Natural killer cell (primary cell): ENCODE measurements at regions not wholly inside any gene's neighbourhood (a gene's known extent, or its start where the extent isn't known, plus 50 kb on each side); places are given as distances from the start of the nearest gene placed in this dataset.

Experiments used
- ATAC-seq, 3 donors: fragments of 150-1000 bp in 2 of 3; fragments of 200-7000 bp in 1 of 3; cut with Tn5 transposase; 1 replicate in 1 of 3; 2 replicates in 2 of 3; pipeline ENCODE4 v1.10.0; 2021; ENCODE audit warnings: mild to moderate bottlenecking in 2 of 3, moderate library complexity in 2 of 3
- DNase-seq, 2 donors: peaks; one replicate each; pipeline versions ENCODE4 v3.0.0 to v3.0.0-alpha.2; 2013 to 2021; ENCODE audit warnings: mixed read lengths in 1 of 2
- H3K27ac ChIP-seq: one replicate; pipeline ENCODE4 v1.5.1; 2013; ENCODE audit warnings: mild to moderate bottlenecking, low read length
- H3K27me3 ChIP-seq: one replicate; pipeline ENCODE4 v1.6.1; 2013; ENCODE audit warnings: low read length; ENCODE audit not compliant: control insufficient read depth, insufficient read depth
- H3K36me3 ChIP-seq: one replicate; pipeline ENCODE4 v1.6.1; 2013; ENCODE audit warnings: low read length; ENCODE audit not compliant: control insufficient read depth, insufficient read depth
- H3K4me1 ChIP-seq: one replicate; pipeline ENCODE4 v1.6.1; 2013; ENCODE audit warnings: low read length; ENCODE audit not compliant: control insufficient read depth, insufficient read depth
- H3K4me3 ChIP-seq: one replicate; pipeline ENCODE4 v1.5.1; 2013; ENCODE audit warnings: low read length
- H3K9me3 ChIP-seq: one replicate; pipeline ENCODE4 v1.6.1; 2013; ENCODE audit warnings: low read length; ENCODE audit not compliant: control insufficient read depth, insufficient read depth
- H3K27ac Mint-ChIP-seq, 2 donors: one replicate each; pipeline ENCODE4 v1.8.0; 2022; ENCODE audit warnings: mild to moderate bottlenecking in 2 of 2, mixed read lengths in 2 of 2, moderate library complexity in 1 of 2
- H3K27me3 Mint-ChIP-seq, 2 donors: one replicate each; pipeline ENCODE4 v1.8.0; 2022; ENCODE audit warnings: low read depth in 2 of 2, mixed read lengths in 2 of 2
- H3K36me3 Mint-ChIP-seq: one replicate; pipeline ENCODE4 v1.8.0; 2022; ENCODE audit warnings: mixed read lengths
- H3K4me1 Mint-ChIP-seq, 2 donors: one replicate each; pipeline ENCODE4 v1.8.0; 2022; ENCODE audit warnings: mixed read lengths in 2 of 2
- H3K4me3 Mint-ChIP-seq: one replicate; pipeline ENCODE4 v1.8.0; 2022; ENCODE audit warnings: mild to moderate bottlenecking, moderate library complexity, mixed read lengths
- H3K9me3 Mint-ChIP-seq, 2 donors: one replicate each; pipeline ENCODE4 v1.8.0; 2022; ENCODE audit warnings: mixed read lengths in 2 of 2
- CTCF ChIP-seq: fragments of 200-600 bp; IDR thresholded peaks from one replicate; pipeline ENCODE4 v1.8.0; 2022; ENCODE audit warnings: antibody characterized with exemption
- WGBS: methylation state at CpG from one replicate; pipeline ENCODE4 v1.1.7; 2013; ENCODE audit warnings: missing lambda C conversion rate; ENCODE audit not compliant: insufficient coverage; 5-methylcytosine and 5-hydroxymethylcytosine counted together
- intact Hi-C: fragments of 100-400 bp; cut with micrococcal nuclease; formaldehyde crosslinking; loops from one replicate; pipeline ENCODE4 v1.14.2; 2022

GRCh38 chr4:54395013-54395527 is 166.0 kb downstream of the PDGFRA start:
- Mint-ChIP-seq H3K9me3 (no peaks in the 10 kb centered on the region), H3K36me3 (no peaks in the 10 kb centered on the region), H3K27me3 (no peaks in the 10 kb centered on the region), H3K4me3 (no peak overlapping the region), H3K4me1 (peaks cover 0 to 8% of the 10 kb centered on the region in 2 donors), H3K27ac (no peak overlapping the region)
- no peak overlapping the region for H3K27ac ChIP-seq
- ATAC-seq (peak in 1 of 3 donors; percentile 40), DNase-seq (no peak)
- no peaks in the 10 kb centered on the region for H3K36me3 ChIP-seq
- no peak overlapping the region for H3K4me3 ChIP-seq
- peaks cover 14% of the 10 kb centered on the region for H3K4me1 ChIP-seq
- no peak for TF ChIP-seq CTCF
- 54% methylated on average over 3 of the region's 3 CpGs for WGBS
- no peaks in the 10 kb centered on the region for H3K9me3 ChIP-seq
- intact Hi-C loops: no loop called here
- H3K27me3 ChIP-seq: no peaks in the 10 kb centered on the region

- 82% methylated on average over 1 of the region's 1 CpG for whole genome bisulfite sequencing
- Histone ChIP-seq H3K36me3 (no peaks in the 10 kb centered on the region), H3K4me1 (peaks cover 3% of the 10 kb centered on the region), H3K9me3 (no peaks in the 10 kb centered on the region), H3K27me3 (no peaks in the 10 kb centered on the region), H3K4me3 (no peak overlapping the region), H3K27ac (no peak overlapping the region)
- Mint-ChIP-seq H3K27me3 (no peaks in the 10 kb centered on the region), H3K36me3 (no peaks in the 10 kb centered on the region), H3K9me3 (no peaks in the 10 kb centered on the region), H3K27ac (no peak overlapping the region), H3K4me1 (no peaks in the 10 kb centered on the region), H3K4me3 (no peak overlapping the region)
- intact Hi-C loops: no loop called here
- ATAC-seq: no peak
- DNase-seq: no peak
- TF ChIP-seq CTCF: no peak
Observed at GRCh38 chr4:54400188-54400587, 171.1 kb downstream of the PDGFRA start.

- no peaks in the 10 kb centered on the region for H3K9me3 ChIP-seq
Observed at GRCh38 chr4:54400802-54401201, 171.7 kb downstream of the PDGFRA start.

More at GRCh38 chr4:54400802-54401201, 171.7 kb downstream of the PDGFRA start:
- no peaks in the 10 kb centered on the region for H3K36me3 Mint-ChIP-seq
- H3K4me1 Mint-ChIP-seq: no peaks in the 10 kb centered on the region
- H3K9me3 Mint-ChIP-seq: no peaks in the 10 kb centered on the region
- Histone ChIP-seq H3K27ac (no peak overlapping the region), H3K27me3 (no peaks in the 10 kb centered on the region), H3K4me3 (no peak overlapping the region), H3K4me1 (no peaks in the 10 kb centered on the region), H3K36me3 (no peaks in the 10 kb centered on the region)
- no peaks in the 10 kb centered on the region for H3K27me3 Mint-ChIP-seq
- 80% methylated on average over 2 of the region's 3 CpGs for WGBS
- TF ChIP-seq CTCF: no peak
- ATAC-seq (no peak), DNase-seq (no peak)
- no peak overlapping the region for H3K4me3 Mint-ChIP-seq
- intact Hi-C loops: no loop called here
- no peak overlapping the region for H3K27ac Mint-ChIP-seq
